ENCODE measurements at regions not wholly inside any gene's neighbourhood (a gene's known extent, or its start where the extent isn't known, plus 50 kb on each side); places are given as distances from the start of the nearest gene placed in this dataset.

DNA sequence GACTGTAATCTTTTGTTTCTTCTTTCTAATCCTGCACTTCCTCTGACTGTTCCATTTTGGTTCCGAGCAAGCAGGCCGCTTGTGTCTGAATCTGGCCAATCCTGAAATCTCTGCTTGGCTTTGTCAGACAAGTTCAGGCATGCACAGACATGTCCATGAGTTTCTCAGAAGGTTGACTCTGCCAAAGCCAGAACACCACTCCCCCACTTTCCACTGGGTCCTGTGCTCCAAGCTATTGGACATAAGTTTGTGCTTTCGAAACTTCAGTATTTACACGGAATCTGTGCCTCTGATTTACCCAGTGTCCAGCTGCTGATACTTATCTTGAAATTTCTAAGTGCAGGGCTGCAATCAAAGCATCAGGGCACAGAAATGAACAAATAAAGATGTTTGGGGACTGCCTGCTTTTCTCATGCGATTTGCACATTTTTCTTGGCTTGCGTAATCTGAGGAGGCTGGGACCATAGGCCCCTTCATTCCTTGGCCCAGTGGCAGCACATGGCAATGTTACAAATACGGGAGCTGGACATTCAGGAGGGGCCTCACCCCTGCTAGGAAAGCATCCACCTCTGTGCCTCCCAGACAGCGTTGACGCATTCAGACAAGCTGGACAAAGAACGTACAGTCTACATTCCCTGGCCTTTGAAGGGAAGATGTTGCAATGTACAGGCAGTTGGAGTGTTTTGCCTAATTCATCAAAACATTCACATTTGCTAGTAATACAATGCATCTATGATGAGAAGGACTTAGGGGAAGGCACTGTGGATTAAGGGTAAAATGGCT is 209.2 kb upstream of the PAPPA start (continued):
- TF ChIP-seq, protein P1, sequence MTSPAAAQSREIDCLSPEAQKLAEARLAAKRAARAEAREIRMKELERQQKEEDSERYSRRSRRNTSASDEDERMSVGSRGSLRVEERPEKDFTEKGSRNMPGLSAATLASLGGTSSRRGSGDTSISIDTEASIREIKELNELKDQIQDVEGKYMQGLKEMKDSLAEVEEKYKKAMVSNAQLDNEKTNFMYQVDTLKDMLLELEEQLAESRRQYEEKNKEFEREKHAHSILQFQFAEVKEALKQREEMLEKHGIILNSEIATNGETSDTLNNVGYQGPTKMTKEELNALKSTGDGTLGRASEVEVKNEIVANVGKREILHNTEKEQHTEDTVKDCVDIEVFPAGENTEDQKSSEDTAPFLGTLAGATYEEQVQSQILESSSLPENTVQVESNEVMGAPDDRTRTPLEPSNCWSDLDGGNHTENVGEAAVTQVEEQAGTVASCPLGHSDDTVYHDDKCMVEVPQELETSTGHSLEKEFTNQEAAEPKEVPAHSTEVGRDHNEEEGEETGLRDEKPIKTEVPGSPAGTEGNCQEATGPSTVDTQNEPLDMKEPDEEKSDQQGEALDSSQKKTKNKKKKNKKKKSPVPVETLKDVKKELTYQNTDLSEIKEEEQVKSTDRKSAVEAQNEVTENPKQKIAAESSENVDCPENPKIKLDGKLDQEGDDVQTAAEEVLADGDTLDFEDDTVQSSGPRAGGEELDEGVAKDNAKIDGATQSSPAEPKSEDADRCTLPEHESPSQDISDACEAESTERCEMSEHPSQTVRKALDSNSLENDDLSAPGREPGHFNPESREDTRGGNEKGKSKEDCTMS (CRISPR knock-in tag; conservative IDR thresholded peaks at IDR 0.05): no peak
- TF ChIP-seq ELF1 (CRISPR knock-in tag; IDR thresholded peaks at IDR 0.05) (peak; percentile 28; the same call in 1 of the 2 replicates), GPN1 (CRISPR knock-in tag; IDR thresholded peaks at IDR 0.05; ENCODE audit: borderline replicate concordance) (no peak), CHD4 (IDR thresholded peaks at IDR 0.05; ENCODE audit: borderline replicate concordance, low read length) (no peak; the same call in 1 of the 2 replicates), PHF20 (CRISPR knock-in tag; IDR thresholded peaks at IDR 0.05) (no peak), ZFP36L2 (CRISPR knock-in tag; IDR thresholded peaks at IDR 0.05) (no peak), ZNF44 (CRISPR knock-in tag; IDR thresholded peaks at IDR 0.05) (no peak), SMARCE1 (IDR thresholded peaks at IDR 0.05; ENCODE audit: borderline replicate concordance) (no peak), FOXK1 (CRISPR knock-in tag; IDR thresholded peaks at IDR 0.05; ENCODE audit: borderline replicate concordance, low read depth) (no peak), IKZF1 (IDR thresholded peaks at IDR 0.05) (no peak), ZNF766 (CRISPR knock-in tag; IDR thresholded peaks at IDR 0.05; ENCODE audit: borderline replicate concordance) (0 out of 2 replicates have a peak, but pooled peaks have one; percentile 31), ZNF782 (CRISPR knock-in tag; IDR thresholded peaks at IDR 0.05; ENCODE audit: borderline replicate concordance) (no peak), ARNT (IDR thresholded peaks at IDR 0.05) (no peak), SAP130 (CRISPR knock-in tag; IDR thresholded peaks at IDR 0.05; ENCODE audit: low read depth) (peak; percentile 73), NCOA2 (CRISPR knock-in tag; IDR thresholded peaks at IDR 0.05) (peak; percentile 93), GATAD2A (CRISPR knock-in tag; IDR thresholded peaks at IDR 0.05) (peak; percentile 94)
- TF ChIP-seq, protein P2, sequence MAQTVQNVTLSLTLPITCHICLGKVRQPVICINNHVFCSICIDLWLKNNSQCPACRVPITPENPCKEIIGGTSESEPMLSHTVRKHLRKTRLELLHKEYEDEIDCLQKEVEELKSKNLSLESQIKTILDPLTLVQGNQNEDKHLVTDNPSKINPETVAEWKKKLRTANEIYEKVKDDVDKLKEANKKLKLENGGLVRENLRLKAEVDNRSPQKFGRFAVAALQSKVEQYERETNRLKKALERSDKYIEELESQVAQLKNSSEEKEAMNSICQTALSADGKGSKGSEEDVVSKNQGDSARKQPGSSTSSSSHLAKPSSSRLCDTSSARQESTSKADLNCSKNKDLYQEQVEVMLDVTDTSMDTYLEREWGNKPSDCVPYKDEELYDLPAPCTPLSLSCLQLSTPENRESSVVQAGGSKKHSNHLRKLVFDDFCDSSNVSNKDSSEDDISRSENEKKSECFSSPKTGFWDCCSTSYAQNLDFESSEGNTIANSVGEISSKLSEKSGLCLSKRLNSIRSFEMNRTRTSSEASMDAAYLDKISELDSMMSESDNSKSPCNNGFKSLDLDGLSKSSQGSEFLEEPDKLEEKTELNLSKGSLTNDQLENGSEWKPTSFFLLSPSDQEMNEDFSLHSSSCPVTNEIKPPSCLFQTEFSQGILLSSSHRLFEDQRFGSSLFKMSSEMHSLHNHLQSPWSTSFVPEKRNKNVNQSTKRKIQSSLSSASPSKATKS (CRISPR knock-in tag; IDR thresholded peaks at IDR 0.05): peak; percentile 53; the same call in 1 of the 2 replicates
- TF ChIP-seq, protein P3, sequence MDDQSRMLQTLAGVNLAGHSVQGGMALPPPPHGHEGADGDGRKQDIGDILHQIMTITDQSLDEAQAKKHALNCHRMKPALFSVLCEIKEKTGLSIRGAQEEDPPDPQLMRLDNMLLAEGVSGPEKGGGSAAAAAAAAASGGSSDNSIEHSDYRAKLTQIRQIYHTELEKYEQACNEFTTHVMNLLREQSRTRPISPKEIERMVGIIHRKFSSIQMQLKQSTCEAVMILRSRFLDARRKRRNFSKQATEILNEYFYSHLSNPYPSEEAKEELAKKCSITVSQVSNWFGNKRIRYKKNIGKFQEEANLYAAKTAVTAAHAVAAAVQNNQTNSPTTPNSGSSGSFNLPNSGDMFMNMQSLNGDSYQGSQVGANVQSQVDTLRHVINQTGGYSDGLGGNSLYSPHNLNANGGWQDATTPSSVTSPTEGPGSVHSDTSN (CRISPR knock-in tag; IDR thresholded peaks at IDR 0.05; ENCODE audit: borderline replicate concordance): no peak
- TF ChIP-seq, protein P4, sequence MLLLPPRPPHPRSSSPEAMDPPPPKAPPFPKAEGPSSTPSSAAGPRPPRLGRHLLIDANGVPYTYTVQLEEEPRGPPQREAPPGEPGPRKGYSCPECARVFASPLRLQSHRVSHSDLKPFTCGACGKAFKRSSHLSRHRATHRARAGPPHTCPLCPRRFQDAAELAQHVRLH (CRISPR knock-in tag; IDR thresholded peaks at IDR 0.05; ENCODE audit: borderline replicate concordance, low read depth): 0 out of 2 replicates have a peak, but pooled peaks have one; percentile 11
- TF ChIP-seq, protein P5, sequence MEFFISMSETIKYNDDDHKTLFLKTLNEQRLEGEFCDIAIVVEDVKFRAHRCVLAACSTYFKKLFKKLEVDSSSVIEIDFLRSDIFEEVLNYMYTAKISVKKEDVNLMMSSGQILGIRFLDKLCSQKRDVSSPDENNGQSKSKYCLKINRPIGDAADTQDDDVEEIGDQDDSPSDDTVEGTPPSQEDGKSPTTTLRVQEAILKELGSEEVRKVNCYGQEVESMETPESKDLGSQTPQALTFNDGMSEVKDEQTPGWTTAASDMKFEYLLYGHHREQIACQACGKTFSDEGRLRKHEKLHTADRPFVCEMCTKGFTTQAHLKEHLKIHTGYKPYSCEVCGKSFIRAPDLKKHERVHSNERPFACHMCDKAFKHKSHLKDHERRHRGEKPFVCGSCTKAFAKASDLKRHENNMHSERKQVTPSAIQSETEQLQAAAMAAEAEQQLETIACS (CRISPR knock-in tag; IDR thresholded peaks at IDR 0.05): no peak
- TF ChIP-seq, protein P6, sequence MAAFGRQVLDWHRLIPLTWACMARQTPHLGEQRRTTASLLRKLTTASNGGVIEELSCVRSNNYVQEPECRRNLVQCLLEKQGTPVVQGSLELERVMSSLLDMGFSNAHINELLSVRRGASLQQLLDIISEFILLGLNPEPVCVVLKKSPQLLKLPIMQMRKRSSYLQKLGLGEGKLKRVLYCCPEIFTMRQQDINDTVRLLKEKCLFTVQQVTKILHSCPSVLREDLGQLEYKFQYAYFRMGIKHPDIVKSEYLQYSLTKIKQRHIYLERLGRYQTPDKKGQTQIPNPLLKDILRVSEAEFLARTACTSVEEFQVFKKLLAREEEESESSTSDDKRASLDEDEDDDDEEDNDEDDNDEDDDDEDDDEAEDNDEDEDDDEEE (CRISPR knock-in tag; IDR thresholded peaks at IDR 0.05): no peak
